HG02973 (cell line): ENCODE measurements at regions not wholly inside any gene's neighbourhood (a gene's known extent, or its start where the extent isn't known, plus 50 kb on each side); places are given as distances from the start of the nearest gene placed in this dataset.

Experiments
- ATAC-seq: cut with Tn5 transposase; IDR thresholded peaks from one replicate; pipeline ENCODE4 v1.9.1; 2021; ENCODE audit warnings: moderate library complexity; ENCODE audit not compliant: unreplicated experiment

DNA sequence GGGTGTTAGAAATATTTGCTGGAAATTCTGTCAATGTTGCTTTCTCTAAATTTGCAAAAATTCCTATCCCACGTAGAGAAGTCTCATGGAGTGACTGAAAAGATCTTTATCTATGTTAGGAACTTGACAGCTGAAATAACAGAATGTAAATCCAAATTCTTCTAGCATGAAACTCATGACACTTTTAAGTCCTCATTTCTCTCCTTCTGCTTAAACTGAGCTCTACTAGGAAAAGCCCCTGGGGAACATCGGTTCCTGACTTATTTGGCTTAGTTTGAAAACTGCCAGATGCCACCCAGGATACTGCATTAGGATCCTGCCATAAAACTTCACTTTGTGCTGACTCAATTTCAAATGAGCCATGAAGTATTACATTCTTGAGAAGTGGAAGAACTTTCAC lies 426.0 kb downstream of the GALC start:
- ATAC-seq, result no peak

- no peak for ATAC-seq
Measured at GRCh38 chr14:87547536-87547935, 445.4 kb downstream of the GALC start.

DNA sequence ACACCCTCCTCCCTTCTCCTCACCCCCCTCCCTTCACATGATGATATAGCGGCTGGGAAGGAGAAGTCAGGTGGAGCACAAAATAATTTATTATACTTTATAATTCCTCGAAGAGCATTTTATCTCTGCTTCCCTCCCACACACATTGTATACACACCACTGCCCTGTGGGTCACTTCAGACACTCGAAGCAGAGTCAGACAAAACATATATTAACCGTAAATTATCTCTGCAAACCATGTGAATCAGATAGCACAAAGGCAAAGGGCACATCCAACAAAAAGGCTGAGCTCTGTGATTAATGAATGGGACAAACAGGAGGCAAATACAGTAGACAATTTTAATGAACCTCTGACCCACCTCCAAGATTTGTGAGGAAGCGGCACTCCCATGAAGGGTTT lies 450.7 kb downstream of the GALC start:
- no peak for ATAC-seq

GRCh38 chr14:87540339-87540738 lies 452.6 kb downstream of the GALC start:
- no peak for ATAC-seq

DNA sequence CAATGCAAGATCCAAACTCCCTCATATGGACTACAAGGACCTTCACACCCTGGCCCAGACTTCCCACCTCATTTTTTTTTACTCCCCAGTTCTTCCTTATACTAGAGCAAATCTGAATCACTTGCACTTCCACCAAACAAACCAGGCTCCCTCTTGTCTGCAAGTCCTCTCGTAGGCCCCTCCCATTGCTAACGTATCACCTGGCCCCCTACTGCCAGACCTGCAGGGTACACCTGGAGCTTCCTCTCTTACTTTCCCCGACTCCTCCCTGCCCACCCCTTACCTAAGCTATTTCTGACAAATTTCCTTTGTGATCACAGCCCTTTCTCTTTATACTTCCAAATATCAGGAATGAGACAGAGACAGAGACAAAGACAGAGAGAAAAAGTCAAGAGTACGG lies 463.9 kb downstream of the GALC start:
- no peak for ATAC-seq

GRCh38 chr14:87526731-87527130 lies 466.3 kb downstream of the GALC start:
- ATAC-seq, result no peak

GRCh38 chr14:87524011-87524410 lies 469.0 kb downstream of the GALC start:
- ATAC-seq, result no peak

- ATAC-seq, result no peak
Measured at GRCh38 chr14:87522575-87522974, 470.4 kb downstream of the GALC start.

DNA sequence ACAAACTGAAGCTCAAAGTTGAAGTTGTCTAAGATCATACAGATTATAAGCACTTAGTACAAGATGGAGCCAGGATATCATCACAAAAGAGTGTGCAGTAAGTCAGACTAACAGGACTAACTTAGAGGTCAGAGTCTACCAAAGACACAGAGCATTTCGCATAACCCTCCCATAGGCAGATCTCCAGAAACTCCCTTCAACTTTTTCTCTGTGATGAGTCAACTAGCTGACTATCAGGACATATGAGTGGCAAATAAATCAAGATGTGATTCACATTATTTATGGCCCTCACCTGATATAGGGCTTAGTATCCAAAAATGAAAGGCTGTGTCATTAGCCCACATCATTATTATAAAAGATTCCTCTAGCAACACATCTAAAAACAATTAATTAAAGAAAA lies 484.6 kb downstream of the GALC start:
- no peak for ATAC-seq

DNA sequence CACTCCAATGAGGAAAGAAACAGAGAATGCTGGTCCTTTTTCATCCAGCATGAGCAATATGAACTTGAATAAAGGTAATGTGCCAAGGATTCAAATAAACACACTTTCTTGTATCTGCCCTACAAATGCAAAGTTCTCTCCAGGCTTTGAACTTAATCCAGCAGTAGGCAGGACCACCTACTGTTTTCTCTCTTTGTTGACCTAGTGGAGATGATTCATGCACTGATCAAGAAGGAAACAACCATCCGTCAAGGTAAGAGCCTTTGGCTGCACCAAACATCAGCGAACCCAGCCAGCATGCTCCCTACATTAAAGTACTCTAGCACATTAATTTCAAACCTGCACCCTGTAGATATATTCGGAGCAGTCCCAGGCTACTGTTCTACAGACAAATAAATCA lies 489.3 kb downstream of the GALC start:
- ATAC-seq, result no peak

DNA sequence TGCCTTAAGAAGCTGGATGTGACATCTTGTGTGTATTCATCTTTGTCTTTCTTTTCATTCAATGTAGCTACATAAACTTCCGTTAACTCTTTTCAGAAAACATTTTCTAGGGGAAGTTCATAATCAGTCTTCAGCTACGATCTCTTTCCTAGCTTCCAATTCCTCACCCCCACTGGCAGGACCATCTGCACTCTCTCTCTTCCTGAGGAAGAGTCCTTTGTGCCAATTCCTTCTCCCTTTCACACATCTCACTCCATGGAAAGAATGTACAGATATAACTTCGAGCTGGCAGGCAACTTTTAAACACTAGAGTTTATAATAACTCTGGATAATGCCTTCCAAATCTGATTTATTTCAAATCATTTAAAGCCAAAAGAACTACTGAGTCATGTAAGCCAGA lies 495.7 kb downstream of the GALC start:
- no peak for ATAC-seq

DNA sequence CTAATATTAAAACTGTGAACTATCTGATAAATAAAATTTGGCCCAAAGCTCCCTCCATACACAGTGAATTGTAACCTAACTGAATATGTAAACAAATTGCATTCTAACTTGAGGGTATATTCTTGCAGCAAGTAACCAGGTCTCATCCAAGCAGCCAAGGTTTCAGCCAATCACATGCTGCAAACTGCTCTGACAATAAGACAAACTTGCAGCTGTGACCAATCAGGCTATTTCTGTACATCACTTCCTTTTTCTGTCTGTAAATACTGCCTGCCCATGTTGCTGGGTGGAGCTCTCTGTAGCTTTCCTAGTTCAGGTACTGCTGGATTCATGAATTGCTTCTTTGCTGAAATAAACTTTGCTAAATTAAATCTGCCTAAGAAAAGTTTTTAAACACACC lies 499.0 kb downstream of the GALC start:
- no peak for ATAC-seq

DNA sequence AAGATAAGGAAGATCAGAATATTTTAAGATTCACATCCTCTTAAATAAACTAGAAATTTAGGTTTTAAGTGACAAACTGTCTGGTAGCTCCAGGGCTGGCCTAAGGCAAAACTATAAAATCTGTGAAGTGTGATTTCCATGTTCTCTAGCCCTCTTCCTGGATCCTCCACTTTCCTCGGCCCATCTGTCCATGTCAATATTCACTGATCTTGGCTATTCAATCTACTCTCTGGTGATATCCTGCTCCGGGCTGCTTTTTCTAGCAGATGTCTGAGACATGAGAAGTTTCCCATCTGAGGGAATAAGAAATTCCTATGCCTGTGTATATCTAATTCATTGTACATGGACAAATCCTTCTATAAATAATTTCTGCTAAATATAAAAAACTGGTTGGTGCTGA lies 500.4 kb downstream of the GALC start:
- no peak for ATAC-seq

DNA sequence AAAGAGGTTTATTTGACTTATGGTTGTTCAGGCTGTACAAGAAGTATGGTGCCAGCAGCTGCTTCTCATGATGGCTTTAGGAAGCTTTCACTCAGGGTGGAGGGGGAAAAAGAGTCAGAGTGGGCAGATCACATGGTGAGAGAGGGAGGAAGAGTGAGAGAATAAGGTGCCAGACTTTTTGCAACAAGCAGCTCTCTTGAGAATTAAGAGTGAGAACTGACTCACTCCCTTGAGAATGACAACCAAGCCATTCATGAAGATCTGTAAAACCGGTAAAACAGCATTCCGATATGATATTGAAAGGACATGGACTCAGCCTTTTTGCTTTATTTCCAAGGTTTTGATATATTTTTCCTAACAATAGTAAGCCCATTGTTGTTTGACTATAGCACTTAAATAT lies 501.2 kb downstream of the GALC start:
- ATAC-seq, result no peak

GRCh38 chr14:87489196-87489819 lies 503.7 kb downstream of the GALC start:
- no peak for ATAC-seq

DNA sequence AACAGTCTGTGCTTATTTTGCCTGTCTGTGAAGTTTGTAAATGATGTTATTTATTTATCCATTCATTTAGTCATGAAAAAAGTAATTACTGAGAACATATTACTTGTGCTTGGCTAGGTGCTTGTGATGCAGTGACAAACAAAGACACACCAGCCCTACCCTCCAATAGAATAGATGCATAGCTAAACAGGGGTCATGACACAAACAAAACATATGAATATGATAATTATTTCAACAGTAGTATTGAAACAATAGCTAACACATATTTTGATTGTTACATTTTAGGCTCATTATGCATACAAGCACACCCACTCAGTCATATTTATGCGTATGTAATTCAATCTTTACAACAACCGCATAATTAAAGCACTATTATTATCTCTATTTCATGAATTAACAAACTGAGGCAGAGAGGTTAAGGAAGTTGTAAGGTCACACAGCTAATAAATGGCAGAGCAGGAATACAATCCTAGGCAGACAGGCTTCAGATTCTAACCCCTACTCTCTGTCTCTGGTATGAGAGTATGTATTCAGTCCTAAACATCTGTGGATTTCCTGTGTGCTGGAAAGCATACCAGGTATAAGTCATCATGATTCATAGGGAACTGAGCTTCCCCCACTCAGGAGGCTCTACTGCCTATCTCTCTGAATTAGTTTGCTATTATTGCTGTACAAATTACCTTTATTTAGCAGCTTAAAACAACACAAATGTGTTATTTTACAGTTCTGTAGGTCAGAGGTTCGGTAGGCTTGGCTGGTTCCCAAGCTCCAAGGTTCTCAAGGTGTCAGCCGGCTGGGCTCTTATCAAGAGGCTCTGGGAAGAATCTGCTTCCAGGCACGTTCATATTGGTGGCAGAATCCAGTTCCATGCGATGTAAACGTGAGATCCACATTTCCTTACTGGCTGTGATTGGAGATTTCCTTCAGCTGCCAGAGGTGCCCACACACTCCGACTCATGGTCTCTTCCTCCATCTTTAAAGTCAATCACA lies 509.4 kb downstream of the GALC start:
- no peak for ATAC-seq

DNA sequence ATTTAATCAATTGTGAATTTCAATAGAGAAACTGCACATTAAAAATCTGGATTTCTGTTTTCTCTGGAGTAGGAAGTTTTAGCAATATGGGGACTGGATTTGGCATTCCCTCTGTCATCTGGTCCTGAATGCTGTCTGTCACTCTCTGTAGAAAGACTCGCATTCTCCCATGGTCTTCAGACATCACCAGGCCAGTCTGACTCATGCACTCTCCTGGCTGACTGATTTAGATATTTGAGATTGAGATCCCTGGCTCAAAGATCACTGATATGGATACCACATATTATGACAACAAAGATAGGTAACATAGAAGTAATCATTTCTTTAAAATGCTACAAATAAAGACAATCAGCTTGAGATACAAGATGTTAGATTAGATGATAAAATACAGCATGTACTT lies 524.5 kb downstream of the GALC start:
- no peak for ATAC-seq

DNA sequence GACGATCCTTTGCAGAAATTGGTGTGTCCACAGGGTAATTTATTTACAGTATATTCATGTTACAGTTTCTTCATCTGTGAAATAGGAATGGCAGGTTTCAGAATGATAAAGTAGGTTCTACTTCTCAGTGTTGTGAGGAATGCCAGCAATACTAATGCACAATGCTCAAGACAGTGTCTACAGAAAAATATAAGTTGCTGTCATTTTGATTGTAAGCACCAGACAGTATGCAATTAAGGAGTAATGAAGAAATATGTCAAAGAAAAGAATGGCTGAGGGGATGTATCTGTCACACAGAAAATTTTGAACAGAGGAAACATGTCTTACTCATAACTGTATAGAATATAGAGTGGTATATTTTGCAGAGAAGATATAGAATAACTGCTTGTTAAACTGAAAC lies 525.4 kb downstream of the GALC start:
- ATAC-seq, result no peak

DNA sequence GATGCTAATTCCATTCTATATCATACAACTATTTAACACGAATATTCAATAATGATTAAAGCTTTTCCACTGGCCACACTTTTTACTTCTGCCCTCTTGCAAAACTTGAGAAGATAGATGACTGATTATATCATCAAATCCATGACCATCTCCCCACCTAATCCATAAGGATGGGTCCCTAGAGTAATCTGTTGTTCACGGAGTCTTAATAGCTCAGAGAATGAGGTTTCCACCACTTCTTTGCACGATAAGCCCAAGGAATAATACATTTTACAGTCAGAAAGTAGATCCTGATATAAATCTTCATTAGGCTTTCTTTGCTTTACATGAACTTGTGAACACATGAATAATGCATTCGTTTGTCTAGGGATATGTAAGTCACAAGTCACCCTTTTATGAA lies 527.2 kb downstream of the GALC start:
- ATAC-seq, result no peak

DNA sequence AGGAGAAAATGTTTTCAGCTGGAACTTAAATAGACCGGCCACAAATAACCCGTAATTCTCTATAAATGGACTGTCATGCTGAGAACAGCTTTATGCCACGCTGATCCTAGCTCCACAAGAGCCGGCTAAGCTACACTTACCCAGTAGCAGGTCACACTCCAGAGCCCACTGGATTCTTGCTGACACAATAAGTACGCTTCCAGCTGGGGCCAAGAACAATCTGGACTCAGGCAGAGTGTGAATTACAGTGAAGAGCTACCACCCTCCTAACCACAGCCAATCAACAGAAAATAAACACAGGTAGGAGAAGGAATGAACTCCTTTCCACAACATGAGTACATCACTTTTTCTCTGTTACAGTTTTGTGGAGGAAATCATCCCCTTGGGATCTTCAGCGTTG lies 531.3 kb downstream of the GALC start:
- no peak for ATAC-seq

GRCh38 chr14:87457720-87458119 lies 535.3 kb downstream of the GALC start:
- no peak for ATAC-seq

DNA sequence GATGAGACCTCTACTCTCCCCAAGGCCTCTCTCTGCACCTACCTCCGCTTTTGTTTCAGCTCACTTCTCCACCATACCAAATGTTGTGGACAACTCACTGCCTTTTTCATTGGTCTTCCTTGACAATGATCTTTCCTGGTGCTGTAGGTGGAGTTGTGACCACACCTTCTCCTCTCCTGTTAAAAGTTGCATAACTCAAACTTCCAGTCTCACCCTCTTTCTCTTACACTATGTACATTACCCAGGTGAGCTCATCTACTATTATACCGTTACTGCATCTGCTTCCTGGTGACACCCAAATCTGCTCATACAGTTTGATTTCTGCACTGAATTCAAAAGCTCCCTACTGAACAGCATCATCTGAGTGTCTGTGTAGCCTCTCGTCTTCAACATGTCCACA lies 542.8 kb downstream of the GALC start:
- ATAC-seq, result no peak
